Stimulated activated CD4-positive, alpha-beta T cell treated with anti-CD3 and anti-CD28 coated beads, TNF-alpha, amount 100 ng/mL, for 24 hours (primary cell): ENCODE measurements at regions not wholly inside any gene's neighbourhood (a gene's known extent, or its start where the extent isn't known, plus 50 kb on each side); places are given as distances from the start of the nearest gene placed in this dataset.

Experiments used
- DNase-seq, 3 experiments: peaks; one replicate each; pipeline ENCODE4 v3.0.0-alpha.2; 2020; ENCODE audit warnings: low read depth in 3 of 3

GRCh38 chr6:157772820-157773219, 50.2 kb upstream of the SNX9 start:
- no peak for DNase-seq
